Glutamatergic neuron (in vitro differentiated cells): ENCODE measurements at regions not wholly inside any gene's neighbourhood (a gene's known extent, or its start where the extent isn't known, plus 50 kb on each side); places are given as distances from the start of the nearest gene placed in this dataset.

Experiments
- DNase-seq: peaks from one replicate; pipeline ENCODE4 v3.0.0; 2022
- H3K27ac Mint-ChIP-seq: one replicate; pipeline ENCODE4 v1.8.0; 2020; ENCODE audit warnings: mild to moderate bottlenecking, mixed read lengths, inconsistent platforms; ENCODE audit not compliant: unreplicated experiment
- H3K27me3 Mint-ChIP-seq: one replicate; pipeline ENCODE4 v1.8.0; 2020; ENCODE audit warnings: mild to moderate bottlenecking, moderate library complexity, mixed read lengths, inconsistent platforms; ENCODE audit not compliant: unreplicated experiment
- H3K36me3 Mint-ChIP-seq: one replicate; pipeline ENCODE4 v1.8.0; 2020; ENCODE audit warnings: mild to moderate bottlenecking, mixed read lengths, inconsistent platforms; ENCODE audit not compliant: unreplicated experiment
- H3K4me1 Mint-ChIP-seq: one replicate; pipeline ENCODE4 v1.8.0; 2020; ENCODE audit warnings: mild to moderate bottlenecking, low read depth, mixed read lengths, inconsistent platforms; ENCODE audit not compliant: unreplicated experiment
- H3K4me3 Mint-ChIP-seq: one replicate; pipeline ENCODE4 v1.8.0; 2020; ENCODE audit warnings: mild to moderate bottlenecking, mixed read lengths, inconsistent platforms; ENCODE audit not compliant: unreplicated experiment
- H3K9me3 Mint-ChIP-seq: one replicate; pipeline ENCODE4 v1.8.0; 2020; ENCODE audit warnings: mild to moderate bottlenecking, moderate library complexity, mixed read lengths, inconsistent platforms; ENCODE audit not compliant: unreplicated experiment
- TF ChIP-seq, protein P1 (sequence below): fragments of 200-600 bp; sonication (generic); IDR thresholded peaks from one replicate; pipeline ENCODE4 v1.5.0; 2021; ENCODE audit not compliant: partially characterized antibody, unreplicated experiment

DNA sequence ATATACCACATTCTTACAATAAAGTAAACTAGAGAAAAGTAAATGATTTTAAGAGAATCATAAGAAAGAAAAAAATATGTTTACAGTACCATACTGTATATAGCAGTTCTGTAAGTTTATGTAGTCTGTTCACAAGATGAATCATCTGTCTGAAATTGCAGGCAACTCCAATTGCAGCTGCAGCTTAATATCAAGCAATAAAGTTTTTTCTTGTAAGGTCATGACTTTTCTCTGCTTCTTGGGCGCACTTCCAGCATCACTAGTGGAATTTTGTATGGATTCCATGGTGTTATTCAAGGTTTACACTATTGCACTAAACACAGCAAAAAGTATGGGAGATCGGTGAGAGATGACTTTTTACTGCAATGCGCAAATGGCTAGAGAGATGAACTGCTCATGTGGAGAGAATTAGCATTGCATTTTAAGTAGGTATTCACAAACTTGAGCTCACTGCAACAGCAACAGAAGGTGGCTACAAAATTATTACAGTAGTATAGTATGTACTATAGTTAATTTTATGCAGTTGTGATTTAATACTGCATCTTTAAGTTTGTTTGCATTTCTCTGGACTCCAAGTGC lies 445.4 kb upstream of the OR4E1 start:
- TF ChIP-seq, protein P1, sequence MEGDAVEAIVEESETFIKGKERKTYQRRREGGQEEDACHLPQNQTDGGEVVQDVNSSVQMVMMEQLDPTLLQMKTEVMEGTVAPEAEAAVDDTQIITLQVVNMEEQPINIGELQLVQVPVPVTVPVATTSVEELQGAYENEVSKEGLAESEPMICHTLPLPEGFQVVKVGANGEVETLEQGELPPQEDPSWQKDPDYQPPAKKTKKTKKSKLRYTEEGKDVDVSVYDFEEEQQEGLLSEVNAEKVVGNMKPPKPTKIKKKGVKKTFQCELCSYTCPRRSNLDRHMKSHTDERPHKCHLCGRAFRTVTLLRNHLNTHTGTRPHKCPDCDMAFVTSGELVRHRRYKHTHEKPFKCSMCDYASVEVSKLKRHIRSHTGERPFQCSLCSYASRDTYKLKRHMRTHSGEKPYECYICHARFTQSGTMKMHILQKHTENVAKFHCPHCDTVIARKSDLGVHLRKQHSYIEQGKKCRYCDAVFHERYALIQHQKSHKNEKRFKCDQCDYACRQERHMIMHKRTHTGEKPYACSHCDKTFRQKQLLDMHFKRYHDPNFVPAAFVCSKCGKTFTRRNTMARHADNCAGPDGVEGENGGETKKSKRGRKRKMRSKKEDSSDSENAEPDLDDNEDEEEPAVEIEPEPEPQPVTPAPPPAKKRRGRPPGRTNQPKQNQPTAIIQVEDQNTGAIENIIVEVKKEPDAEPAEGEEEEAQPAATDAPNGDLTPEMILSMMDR = no peak
- DNase-seq = no peak
- Mint-ChIP-seq H3K27me3 (no peaks in the 10 kb centered on the region), H3K27ac (no peak overlapping the region), H3K4me3 (no peak overlapping the region), H3K4me1 (peaks cover under 1% of the 10 kb centered on the region), H3K9me3 (no peaks in the 10 kb centered on the region), H3K36me3 (no peaks in the 10 kb centered on the region)

- no peak for DNase-seq
- Mint-ChIP-seq H3K27me3 (peaks cover 3% of the 10 kb centered on the region), H3K27ac (no peak overlapping the region), H3K4me1 (no peaks in the 10 kb centered on the region), H3K4me3 (no peak overlapping the region), H3K36me3 (no peaks in the 10 kb centered on the region), H3K9me3 (no peaks in the 10 kb centered on the region)
- TF ChIP-seq, protein P1 = no peak
These were observed 439.8 kb upstream of the OR4E1 start for GRCh38 chr14:22113401-22113800.

GRCh38 chr14:22112004-22112403 lies 438.4 kb upstream of the OR4E1 start:
- peak; percentile 68 for DNase-seq
- H3K9me3 Mint-ChIP-seq = no peaks in the 10 kb centered on the region
- no peak overlapping the region for H3K4me3 Mint-ChIP-seq
- TF ChIP-seq, protein P1 = peak; percentile 83
- H3K4me1 Mint-ChIP-seq = no peaks in the 10 kb centered on the region
- H3K36me3 Mint-ChIP-seq = no peaks in the 10 kb centered on the region
- no peak overlapping the region for H3K27ac Mint-ChIP-seq
- peaks cover 3% of the 10 kb centered on the region for H3K27me3 Mint-ChIP-seq

DNA sequence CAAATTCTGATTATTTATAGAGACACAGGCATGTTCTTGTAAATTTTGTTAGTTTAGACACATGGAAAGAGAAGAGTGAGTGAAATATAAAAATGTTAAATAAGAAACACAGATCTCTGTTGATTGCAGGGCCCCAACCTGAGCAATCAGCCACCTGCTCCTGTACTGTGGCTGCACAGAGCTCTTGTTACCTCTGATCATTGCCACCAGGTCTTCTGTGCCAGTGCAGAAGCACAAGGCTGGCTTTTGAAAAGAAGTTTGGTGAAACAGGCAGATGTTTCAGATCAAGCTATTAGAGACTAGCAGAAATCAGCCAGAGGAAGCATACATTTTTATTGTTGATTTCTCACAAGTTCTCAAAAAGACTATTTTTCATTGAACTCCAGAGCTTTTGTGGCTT lies 434.1 kb upstream of the OR4E1 start:
- Mint-ChIP-seq H3K36me3 (no peaks in the 10 kb centered on the region), H3K4me3 (no peak overlapping the region), H3K9me3 (no peaks in the 10 kb centered on the region), H3K27ac (no peak overlapping the region), H3K4me1 (no peaks in the 10 kb centered on the region), H3K27me3 (peaks cover 3% of the 10 kb centered on the region)
- DNase-seq = no peak
- TF ChIP-seq, protein P1 = no peak

GRCh38 chr14:22106700-22107697 lies 433.4 kb upstream of the OR4E1 start:
- no peak overlapping the region for H3K27ac Mint-ChIP-seq
- H3K36me3 Mint-ChIP-seq = no peaks in the 10 kb centered on the region
- no peaks in the 10 kb centered on the region for H3K9me3 Mint-ChIP-seq
- no peak for DNase-seq
- no peaks in the 10 kb centered on the region for H3K4me1 Mint-ChIP-seq
- peaks cover 3% of the 10 kb centered on the region for H3K27me3 Mint-ChIP-seq
- H3K4me3 Mint-ChIP-seq = no peak overlapping the region
- TF ChIP-seq, protein P1 = peak; percentile 54
